ENCODE measurements at regions not wholly inside any gene's neighbourhood (a gene's known extent, or its start where the extent isn't known, plus 50 kb on each side); places are given as distances from the start of the nearest gene placed in this dataset.

DNA sequence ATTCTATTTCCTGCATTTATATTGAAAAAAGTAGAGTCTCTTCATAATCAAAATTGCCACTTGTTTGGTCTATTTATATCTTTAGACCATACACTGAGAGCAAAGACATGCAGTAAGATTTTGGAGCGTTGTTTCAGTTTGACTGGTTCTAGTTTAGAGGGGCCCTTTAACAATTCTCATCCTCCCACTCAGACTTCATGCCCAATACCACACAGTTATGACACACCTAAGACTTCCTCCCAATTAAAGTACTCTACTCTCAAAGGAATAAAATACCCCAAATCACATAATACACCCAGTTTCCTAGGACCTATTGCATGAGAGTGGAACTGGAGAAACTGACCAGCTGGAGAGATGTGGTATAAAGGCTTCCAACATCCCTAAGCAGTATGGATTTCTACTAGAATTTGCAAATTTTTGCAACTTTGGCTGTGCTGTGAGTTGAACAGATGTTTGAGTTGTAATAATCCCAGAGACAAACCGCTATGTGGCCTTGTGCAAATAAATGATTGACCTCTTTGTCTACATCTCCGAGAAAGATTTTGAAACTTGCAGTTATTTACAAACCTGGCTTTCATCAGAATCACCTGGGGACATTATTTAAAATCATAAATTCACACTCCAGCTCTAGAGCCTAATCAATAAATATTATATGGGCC is 170.0 kb upstream of the ROBO2 start:
- TF ChIP-seq ZNF8 (CRISPR knock-in tag; IDR thresholded peaks at IDR 0.05) (no peak), ZNF565 (CRISPR knock-in tag; conservative IDR thresholded peaks at IDR 0.05; ENCODE audit: low read depth) (no peak), ZNF70 (CRISPR knock-in tag; IDR thresholded peaks at IDR 0.05) (no peak), ISL1 (CRISPR knock-in tag; IDR thresholded peaks at IDR 0.05) (no peak), ARNTL (CRISPR knock-in tag; IDR thresholded peaks at IDR 0.05; ENCODE audit: borderline replicate concordance, low read depth) (no peak), TOX (CRISPR knock-in tag; IDR thresholded peaks at IDR 0.05; ENCODE audit: borderline replicate concordance) (no peak), OSR1 (CRISPR knock-in tag; IDR thresholded peaks at IDR 0.05) (no peak), ZFP3 (CRISPR knock-in tag; IDR thresholded peaks at IDR 0.05) (no peak), RARB (CRISPR knock-in tag; IDR thresholded peaks at IDR 0.05) (no peak), CSDC2 (CRISPR knock-in tag; IDR thresholded peaks at IDR 0.05) (no peak), CSRNP3 (CRISPR knock-in tag; IDR thresholded peaks at IDR 0.05) (no peak), BACH2 (CRISPR knock-in tag; IDR thresholded peaks at IDR 0.05; ENCODE audit: borderline replicate concordance) (no peak), PPARA (CRISPR knock-in tag; IDR thresholded peaks at IDR 0.05; ENCODE audit: borderline replicate concordance) (no peak), ESRRG (CRISPR knock-in tag; IDR thresholded peaks at IDR 0.05) (no peak), PATZ1 (CRISPR knock-in tag; IDR thresholded peaks at IDR 0.05; ENCODE audit: borderline replicate concordance) (no peak)
- TF ChIP-seq, protein P1, sequence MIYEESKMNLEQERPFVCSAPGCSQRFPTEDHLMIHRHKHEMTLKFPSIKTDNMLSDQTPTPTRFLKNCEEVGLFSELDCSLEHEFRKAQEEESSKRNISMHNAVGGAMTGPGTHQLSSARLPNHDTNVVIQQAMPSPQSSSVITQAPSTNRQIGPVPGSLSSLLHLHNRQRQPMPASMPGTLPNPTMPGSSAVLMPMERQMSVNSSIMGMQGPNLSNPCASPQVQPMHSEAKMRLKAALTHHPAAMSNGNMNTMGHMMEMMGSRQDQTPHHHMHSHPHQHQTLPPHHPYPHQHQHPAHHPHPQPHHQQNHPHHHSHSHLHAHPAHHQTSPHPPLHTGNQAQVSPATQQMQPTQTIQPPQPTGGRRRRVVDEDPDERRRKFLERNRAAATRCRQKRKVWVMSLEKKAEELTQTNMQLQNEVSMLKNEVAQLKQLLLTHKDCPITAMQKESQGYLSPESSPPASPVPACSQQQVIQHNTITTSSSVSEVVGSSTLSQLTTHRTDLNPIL (CRISPR knock-in tag; IDR thresholded peaks at IDR 0.05; ENCODE audit: low read depth): no peak
- ATAC-seq: no peak

DNA sequence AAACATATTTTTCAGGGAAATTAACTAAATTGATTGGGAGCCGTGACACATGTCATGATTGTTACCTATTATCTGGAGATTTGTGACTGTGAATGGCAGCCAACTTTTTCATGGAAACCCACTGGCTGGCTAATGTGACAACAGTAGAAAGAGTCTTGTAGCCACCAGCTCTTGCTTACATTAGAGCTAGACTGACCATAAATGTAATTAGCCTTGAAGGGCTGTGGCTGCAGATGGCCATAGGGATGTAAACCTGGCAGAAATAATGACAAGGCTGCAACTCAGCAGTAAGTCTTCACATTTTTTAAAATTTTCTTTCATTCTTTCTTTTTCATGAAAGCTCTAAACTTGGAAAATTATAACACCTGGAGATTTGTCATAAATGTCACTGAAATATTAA is 168.2 kb upstream of the ROBO2 start:
- no peak for TF ChIP-seq TCF4 (CRISPR knock-in tag; IDR thresholded peaks at IDR 0.05; ENCODE audit: borderline replicate concordance)
- TF ChIP-seq SNAI2 (CRISPR knock-in tag; IDR thresholded peaks at IDR 0.05): no peak
- no peak for TF ChIP-seq ESRRG (CRISPR knock-in tag; IDR thresholded peaks at IDR 0.05)
- TF ChIP-seq TOX (CRISPR knock-in tag; IDR thresholded peaks at IDR 0.05; ENCODE audit: borderline replicate concordance): no peak
- TF ChIP-seq CSDC2 (CRISPR knock-in tag; IDR thresholded peaks at IDR 0.05): no peak
- TF ChIP-seq, protein P2, sequence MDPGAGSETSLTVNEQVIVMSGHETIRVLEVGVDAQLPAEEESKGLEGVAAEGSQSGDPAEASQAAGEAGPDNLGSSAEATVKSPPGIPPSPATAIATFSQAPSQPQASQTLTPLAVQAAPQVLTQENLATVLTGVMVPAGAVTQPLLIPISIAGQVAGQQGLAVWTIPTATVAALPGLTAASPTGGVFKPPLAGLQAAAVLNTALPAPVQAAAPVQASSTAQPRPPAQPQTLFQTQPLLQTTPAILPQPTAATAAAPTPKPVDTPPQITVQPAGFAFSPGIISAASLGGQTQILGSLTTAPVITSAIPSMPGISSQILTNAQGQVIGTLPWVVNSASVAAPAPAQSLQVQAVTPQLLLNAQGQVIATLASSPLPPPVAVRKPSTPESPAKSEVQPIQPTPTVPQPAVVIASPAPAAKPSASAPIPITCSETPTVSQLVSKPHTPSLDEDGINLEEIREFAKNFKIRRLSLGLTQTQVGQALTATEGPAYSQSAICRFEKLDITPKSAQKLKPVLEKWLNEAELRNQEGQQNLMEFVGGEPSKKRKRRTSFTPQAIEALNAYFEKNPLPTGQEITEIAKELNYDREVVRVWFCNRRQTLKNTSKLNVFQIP (CRISPR knock-in tag; IDR thresholded peaks at IDR 0.05; ENCODE audit: borderline replicate concordance, low read depth): no peak
- TF ChIP-seq, protein P1 (CRISPR knock-in tag; IDR thresholded peaks at IDR 0.05; ENCODE audit: low read depth): no peak
- TF ChIP-seq ZC3H10 (CRISPR knock-in tag; IDR thresholded peaks at IDR 0.05): no peak
- no peak for ATAC-seq

- no peak for TF ChIP-seq RARB (CRISPR knock-in tag; IDR thresholded peaks at IDR 0.05)
- no peak for TF ChIP-seq ISL1 (CRISPR knock-in tag; IDR thresholded peaks at IDR 0.05)
- TF ChIP-seq BACH2 (CRISPR knock-in tag; IDR thresholded peaks at IDR 0.05; ENCODE audit: borderline replicate concordance): no peak
- TF ChIP-seq CSRNP3 (CRISPR knock-in tag; IDR thresholded peaks at IDR 0.05): no peak
- TF ChIP-seq TCF4 (CRISPR knock-in tag; IDR thresholded peaks at IDR 0.05; ENCODE audit: borderline replicate concordance): no peak
- no peak for TF ChIP-seq ZFP30 (CRISPR knock-in tag; IDR thresholded peaks at IDR 0.05)
- no peak for TF ChIP-seq ZNF565 (CRISPR knock-in tag; conservative IDR thresholded peaks at IDR 0.05; ENCODE audit: low read depth)
- no peak for ATAC-seq
Measured at GRCh38 chr3:76872999-76873398, 166.9 kb upstream of the ROBO2 start.

Data from SK-N-SH treated with all-trans-retinoic acid at 6 μM for 48 hours (cell line).